K562 (cell line): ENCODE measurements at regions not wholly inside any gene's neighbourhood (a gene's known extent, or its start where the extent isn't known, plus 50 kb on each side); places are given as distances from the start of the nearest gene placed in this dataset.

Experiments
- BACH1 ChIP-seq: fragments of 200-800 bp; sonication (Bioruptor generic); IDR thresholded peaks from 2 replicates; pipeline ENCODE4 v1.6.1; 2016; ENCODE audit warnings: missing genetic modification characterization, missing compliant biosample characterization
- BMI1 ChIP-seq: fragments of 150-350 bp; IDR thresholded peaks from 2 replicates; pipeline ENCODE4 v1.6.1; 2014; ENCODE audit warnings: low read length
- CTCF ChIP-seq, 3 experiments: IDR thresholded peaks in 2 of 3; conservative IDR thresholded peaks in 1 of 3; 2 replicates each; pipeline ENCODE4 v1.5.1; 2011 to 2012; ENCODE audit warnings: low read length in 3 of 3, mild to moderate bottlenecking in 3 of 3, control low read depth in 2 of 3, improper control_type of control experiment in 1 of 3, inconsistent platforms in 1 of 3, low read depth in 1 of 3, mixed read lengths in 1 of 3, moderate library complexity in 1 of 3; ENCODE audit not compliant: insufficient read depth in 2 of 3
- GABPB1 ChIP-seq: sonication (generic); formaldehyde crosslinking; IDR thresholded peaks from 2 replicates; pipeline ENCODE4 v1.8.0; 2022; ENCODE audit warnings: mild to moderate bottlenecking, missing genetic modification reagents
- KHSRP ChIP-seq: fragments of 450-650 bp; IDR thresholded peaks from 2 replicates; pipeline ENCODE4 v1.6.1; 2017
- SMARCB1 ChIP-seq: IDR thresholded peaks from 2 replicates; pipeline ENCODE4 v1.6.1; 2011; ENCODE audit warnings: improper control_type of control experiment, low read depth; ENCODE audit not compliant: insufficient read length
- SMC3 ChIP-seq: conservative IDR thresholded peaks from 2 replicates; pipeline ENCODE4 v1.6.1; 2011; ENCODE audit warnings: low read depth, low read length, improper control_type of control experiment; ENCODE audit not compliant: insufficient read depth
- USF1 ChIP-seq: sonication (generic); formaldehyde crosslinking; IDR thresholded peaks from 2 replicates; pipeline ENCODE4 v1.9.0; 2022; ENCODE audit warnings: mild to moderate bottlenecking, missing genetic modification reagents
- ZNF274 ChIP-seq: IDR thresholded peaks from 2 replicates; pipeline ENCODE4 v1.6.1; 2011; ENCODE audit warnings: low read depth, mild to moderate bottlenecking, low read length, moderate library complexity, borderline replicate concordance
- TF ChIP-seq, protein P1 (sequence below): fragments of 250-450 bp; sonication (Bioruptor Pico); IDR thresholded peaks from 2 replicates; pipeline ENCODE4 v1.8.0; 2021; ENCODE audit warnings: borderline replicate concordance, mild to moderate bottlenecking, moderate library complexity; ENCODE audit not compliant: poor library complexity, severe bottlenecking
- TF ChIP-seq, protein P2 (sequence below): fragments of 450-650 bp; IDR thresholded peaks from 2 replicates; pipeline ENCODE4 v1.6.1; 2014; ENCODE audit warnings: low read depth, mild to moderate bottlenecking, moderate library complexity, borderline replicate concordance
- TF ChIP-seq, protein P3 (sequence below), 2 experiments: fragments of 450-650 bp in 1 of 2; sonication (generic) in 1 of 2; formaldehyde crosslinking; conservative IDR thresholded peaks; 2 replicates each; pipeline versions ENCODE4 v1.4.0 to v1.8.1; 2020 to 2022; ENCODE audit warnings: mild to moderate bottlenecking in 1 of 2, missing genetic modification reagents in 1 of 2
- TF ChIP-seq, protein P4 (sequence below), 2 experiments: fragments of 450-650 bp in 1 of 2; sonication (generic) in 1 of 2; formaldehyde crosslinking in 1 of 2; IDR thresholded peaks; 2 replicates each; pipeline versions ENCODE4 v1.7.1 to v1.9.0; 2016 to 2022; ENCODE audit warnings: inconsistent platforms in 1 of 2, mild to moderate bottlenecking in 1 of 2, missing genetic modification reagents in 1 of 2
- TF ChIP-seq, protein P5 (sequence below), 2 experiments: IDR thresholded peaks in 1 of 2; conservative IDR thresholded peaks in 1 of 2; 2 replicates each; pipeline ENCODE4 v1.6.1; 2016; ENCODE audit warnings: low read depth in 2 of 2, mild to moderate bottlenecking in 1 of 2, missing compliant biosample characterization in 1 of 2, missing genetic modification characterization in 1 of 2, moderate library complexity in 1 of 2

- TF ChIP-seq BACH1, result no peak
- TF ChIP-seq, protein P1, sequence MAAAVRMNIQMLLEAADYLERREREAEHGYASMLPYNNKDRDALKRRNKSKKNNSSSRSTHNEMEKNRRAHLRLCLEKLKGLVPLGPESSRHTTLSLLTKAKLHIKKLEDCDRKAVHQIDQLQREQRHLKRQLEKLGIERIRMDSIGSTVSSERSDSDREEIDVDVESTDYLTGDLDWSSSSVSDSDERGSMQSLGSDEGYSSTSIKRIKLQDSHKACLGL (CRISPR knock-in tag), result no peak
- TF ChIP-seq SMARCB1, result no peak
- TF ChIP-seq USF1 (CRISPR knock-in tag), result no peak
- no peak for TF ChIP-seq BMI1
- TF ChIP-seq, protein P2, sequence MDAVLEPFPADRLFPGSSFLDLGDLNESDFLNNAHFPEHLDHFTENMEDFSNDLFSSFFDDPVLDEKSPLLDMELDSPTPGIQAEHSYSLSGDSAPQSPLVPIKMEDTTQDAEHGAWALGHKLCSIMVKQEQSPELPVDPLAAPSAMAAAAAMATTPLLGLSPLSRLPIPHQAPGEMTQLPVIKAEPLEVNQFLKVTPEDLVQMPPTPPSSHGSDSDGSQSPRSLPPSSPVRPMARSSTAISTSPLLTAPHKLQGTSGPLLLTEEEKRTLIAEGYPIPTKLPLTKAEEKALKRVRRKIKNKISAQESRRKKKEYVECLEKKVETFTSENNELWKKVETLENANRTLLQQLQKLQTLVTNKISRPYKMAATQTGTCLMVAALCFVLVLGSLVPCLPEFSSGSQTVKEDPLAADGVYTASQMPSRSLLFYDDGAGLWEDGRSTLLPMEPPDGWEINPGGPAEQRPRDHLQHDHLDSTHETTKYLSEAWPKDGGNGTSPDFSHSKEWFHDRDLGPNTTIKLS, result no peak
- no peak for TF ChIP-seq CTCF (IDR thresholded peaks at IDR 0.05 in 2 of 3, conservative IDR thresholded peaks at IDR 0.05 in 1 of 3; ENCODE audit: insufficient read depth in 2 of 3, low read depth in 1 of 3, low read length in 3 of 3)
- TF ChIP-seq, protein P3, sequence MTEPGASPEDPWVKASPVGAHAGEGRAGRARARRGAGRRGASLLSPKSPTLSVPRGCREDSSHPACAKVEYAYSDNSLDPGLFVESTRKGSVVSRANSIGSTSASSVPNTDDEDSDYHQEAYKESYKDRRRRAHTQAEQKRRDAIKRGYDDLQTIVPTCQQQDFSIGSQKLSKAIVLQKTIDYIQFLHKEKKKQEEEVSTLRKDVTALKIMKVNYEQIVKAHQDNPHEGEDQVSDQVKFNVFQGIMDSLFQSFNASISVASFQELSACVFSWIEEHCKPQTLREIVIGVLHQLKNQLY (CRISPR knock-in tag; conservative IDR thresholded peaks at IDR 0.05), result no peak
- no peak for TF ChIP-seq SMC3
- TF ChIP-seq GABPB1, result no peak
- TF ChIP-seq, protein P4, sequence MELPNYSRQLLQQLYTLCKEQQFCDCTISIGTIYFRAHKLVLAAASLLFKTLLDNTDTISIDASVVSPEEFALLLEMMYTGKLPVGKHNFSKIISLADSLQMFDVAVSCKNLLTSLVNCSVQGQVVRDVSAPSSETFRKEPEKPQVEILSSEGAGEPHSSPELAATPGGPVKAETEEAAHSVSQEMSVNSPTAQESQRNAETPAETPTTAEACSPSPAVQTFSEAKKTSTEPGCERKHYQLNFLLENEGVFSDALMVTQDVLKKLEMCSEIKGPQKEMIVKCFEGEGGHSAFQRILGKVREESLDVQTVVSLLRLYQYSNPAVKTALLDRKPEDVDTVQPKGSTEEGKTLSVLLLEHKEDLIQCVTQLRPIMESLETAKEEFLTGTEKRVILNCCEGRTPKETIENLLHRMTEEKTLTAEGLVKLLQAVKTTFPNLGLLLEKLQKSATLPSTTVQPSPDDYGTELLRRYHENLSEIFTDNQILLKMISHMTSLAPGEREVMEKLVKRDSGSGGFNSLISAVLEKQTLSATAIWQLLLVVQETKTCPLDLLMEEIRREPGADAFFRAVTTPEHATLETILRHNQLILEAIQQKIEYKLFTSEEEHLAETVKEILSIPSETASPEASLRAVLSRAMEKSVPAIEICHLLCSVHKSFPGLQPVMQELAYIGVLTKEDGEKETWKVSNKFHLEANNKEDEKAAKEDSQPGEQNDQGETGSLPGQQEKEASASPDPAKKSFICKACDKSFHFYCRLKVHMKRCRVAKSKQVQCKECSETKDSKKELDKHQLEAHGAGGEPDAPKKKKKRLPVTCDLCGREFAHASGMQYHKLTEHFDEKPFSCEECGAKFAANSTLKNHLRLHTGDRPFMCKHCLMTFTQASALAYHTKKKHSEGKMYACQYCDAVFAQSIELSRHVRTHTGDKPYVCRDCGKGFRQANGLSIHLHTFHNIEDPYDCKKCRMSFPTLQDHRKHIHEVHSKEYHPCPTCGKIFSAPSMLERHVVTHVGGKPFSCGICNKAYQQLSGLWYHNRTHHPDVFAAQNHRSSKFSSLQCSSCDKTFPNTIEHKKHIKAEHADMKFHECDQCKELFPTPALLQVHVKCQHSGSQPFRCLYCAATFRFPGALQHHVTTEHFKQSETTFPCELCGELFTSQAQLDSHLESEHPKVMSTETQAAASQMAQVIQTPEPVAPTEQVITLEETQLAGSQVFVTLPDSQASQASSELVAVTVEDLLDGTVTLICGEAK (IDR thresholded peaks at IDR 0.05), result no peak
- TF ChIP-seq, protein P4 (CRISPR knock-in tag; IDR thresholded peaks at IDR 0.05), result no peak
- TF ChIP-seq, protein P5, sequence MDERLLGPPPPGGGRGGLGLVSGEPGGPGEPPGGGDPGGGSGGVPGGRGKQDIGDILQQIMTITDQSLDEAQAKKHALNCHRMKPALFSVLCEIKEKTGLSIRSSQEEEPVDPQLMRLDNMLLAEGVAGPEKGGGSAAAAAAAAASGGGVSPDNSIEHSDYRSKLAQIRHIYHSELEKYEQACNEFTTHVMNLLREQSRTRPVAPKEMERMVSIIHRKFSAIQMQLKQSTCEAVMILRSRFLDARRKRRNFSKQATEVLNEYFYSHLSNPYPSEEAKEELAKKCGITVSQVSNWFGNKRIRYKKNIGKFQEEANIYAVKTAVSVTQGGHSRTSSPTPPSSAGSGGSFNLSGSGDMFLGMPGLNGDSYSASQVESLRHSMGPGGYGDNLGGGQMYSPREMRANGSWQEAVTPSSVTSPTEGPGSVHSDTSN (CRISPR knock-in tag; IDR thresholded peaks at IDR 0.05; ENCODE audit: low read depth), result no peak
- TF ChIP-seq, protein P5 (tag; conservative IDR thresholded peaks at IDR 0.05; ENCODE audit: low read depth), result no peak
- TF ChIP-seq ZNF274, result no peak
- no peak for TF ChIP-seq KHSRP
These were observed 458.6 kb downstream of the EPM2A start for GRCh38 chr6:145276756-145277155.
